HepG2 (cell line): ENCODE measurements at regions not wholly inside any gene's neighbourhood (a gene's known extent, or its start where the extent isn't known, plus 50 kb on each side); places are given as distances from the start of the nearest gene placed in this dataset.
A peak's percentile ranks its signal among the peaks of the same experiment; 100 is the strongest.

Source experiments
- ATAC-seq: fragments of 200-7000 bp; cut with Tn5 transposase; 3 replicates; pipeline ENCODE4 v1.9.1; 2020; ENCODE audit warnings: mild to moderate bottlenecking, moderate library complexity
- BruUV-seq: library from RNA; stranded (reverse); fragments of 400-500 nt; replicated peaks from 2 replicates; lab custom pipeline; 2021; lab: Mats Ljungman, UMichigan
- CTCF ChIA-PET: fragments of 300-600 bp; formaldehyde crosslinking; extraction: SDS; loops from one replicate; lab custom pipeline; 2021; ENCODE audit warnings: low total read pairs, inconsistent platforms, low intra/inter-chr PET ratio; lab: Yijun Ruan, JAX
- POLR2A ChIA-PET: fragments of 350-600 bp; sonication (Branson Sonifier 250); formaldehyde crosslinking; loops from one replicate; lab custom pipeline; 2020; ENCODE audit warnings: antibody characterized with exemption, inconsistent platforms; lab: Yijun Ruan, JAX
- DNase-seq: peaks from one replicate; pipeline ENCODE4 v3.0.0-alpha.2; 2015; ENCODE audit warnings: low spot score
- FAIRE-seq: peaks from 3 replicates; lab custom pipeline; 2011; peaks lifted over from hg19 to GRCh38; lab: Jason Lieb, UNC
- H2AFZ ChIP-seq: one replicate; pipeline ENCODE4 v1.6.1; 2011; ENCODE audit warnings: low read length, inconsistent platforms
- H3K27ac ChIP-seq: fragments of 300-600 bp; 3 replicates; pipeline ENCODE4 v1.8.0; 2011; ENCODE audit warnings: mixed run types, mild to moderate bottlenecking, mixed read lengths, low read length, inconsistent platforms; ENCODE audit not compliant: insufficient read depth; ENCODE audit errors: extremely low read length
- H3K27me3 ChIP-seq, 2 experiments: fragments of 200-600 bp in 1 of 2; 2 replicates in 1 of 2; 3 replicates in 1 of 2; pipeline versions ENCODE4 v1.6.0 to v1.8.0; 2011; ENCODE audit warnings: low read length in 2 of 2, mild to moderate bottlenecking in 2 of 2, moderate library complexity in 2 of 2, inconsistent platforms in 1 of 2; ENCODE audit not compliant: insufficient read depth in 2 of 2, control insufficient read depth in 1 of 2
- H3K36me3 ChIP-seq, 2 experiments: fragments of 200-600 bp in 1 of 2; replicated peaks in 1 of 2; 2 replicates in 1 of 2; 3 replicates in 1 of 2; pipeline versions ENCODE4 v1.5.1 to v1.8.0; 2011; ENCODE audit warnings: low read length in 2 of 2, inconsistent platforms in 1 of 2; ENCODE audit not compliant: insufficient read depth in 2 of 2, control insufficient read depth in 1 of 2
- H3K4me1 ChIP-seq: 2 replicates; pipeline ENCODE4 v1.5.1; 2012; ENCODE audit warnings: low read length, inconsistent platforms; ENCODE audit not compliant: insufficient read depth
- H3K4me2 ChIP-seq: 2 replicates; pipeline ENCODE4 v1.6.0; 2011; ENCODE audit warnings: low read depth, low read length, inconsistent platforms
- H3K4me3 ChIP-seq, 3 experiments: fragments of 200-600 bp in 1 of 3; sonication (generic), shearing (Covaris generic) in 1 of 3; replicated peaks in 1 of 3; 2 replicates each; pipeline ENCODE4 v1.5.1; 2011 to 2016; ENCODE audit warnings: low read length in 3 of 3, inconsistent platforms in 2 of 3, low read depth in 2 of 3, mild to moderate bottlenecking in 2 of 3, control low read depth in 1 of 3, mixed read lengths in 1 of 3; ENCODE audit not compliant: insufficient read depth in 1 of 3
- H3K79me2 ChIP-seq: one replicate; pipeline ENCODE4 v1.6.1; 2011; ENCODE audit warnings: low read length, inconsistent platforms; ENCODE audit not compliant: insufficient read depth
- H3K9ac ChIP-seq: 2 replicates; pipeline ENCODE4 v1.6.0; 2011; ENCODE audit warnings: mild to moderate bottlenecking, low read depth, low read length, inconsistent platforms; ENCODE audit not compliant: insufficient read depth
- H3K9me3 ChIP-seq: 2 replicates; pipeline ENCODE4 v1.5.1; 2012; ENCODE audit warnings: mild to moderate bottlenecking, low read length
- H4K20me1 ChIP-seq: 2 replicates; pipeline ENCODE4 v1.6.0; 2011; ENCODE audit warnings: inconsistent platforms, mild to moderate bottlenecking, low read length, moderate library complexity; ENCODE audit not compliant: insufficient read depth
- AGO2 ChIP-seq: fragments of 200-400 bp; formaldehyde crosslinking; optimal IDR thresholded peaks from 2 replicates; pipeline ENCODE3; 2017; ENCODE audit warnings: mild to moderate bottlenecking, low read depth, low read length, moderate library complexity
- BHLHE40 ChIP-seq: IDR thresholded peaks from 2 replicates; pipeline ENCODE4 v1.6.1; 2011; ENCODE audit warnings: low read length, improper control_type of control experiment
- ETV6 ChIP-seq: sonication (generic); formaldehyde crosslinking; conservative IDR thresholded peaks from 2 replicates; pipeline ENCODE4 v1.4.0; 2020; ENCODE audit warnings: missing genetic modification reagents
- PITX1 ChIP-seq: sonication (generic); formaldehyde crosslinking; IDR thresholded peaks from 2 replicates; pipeline ENCODE4 v1.5.1; 2020; ENCODE audit warnings: mild to moderate bottlenecking, missing genetic modification reagents
- PRMT3 ChIP-seq: sonication (generic); formaldehyde crosslinking; IDR thresholded peaks from 2 replicates; pipeline ENCODE4 v1.8.1; 2022; ENCODE audit warnings: low read depth, mild to moderate bottlenecking, moderate library complexity, missing genetic modification reagents, borderline replicate concordance
- REXO4 ChIP-seq: sonication (generic); formaldehyde crosslinking; IDR thresholded peaks from 2 replicates; pipeline ENCODE4 v1.8.0; 2022; ENCODE audit warnings: missing genetic modification reagents, mild to moderate bottlenecking, borderline replicate concordance
- SP140L ChIP-seq: sonication (generic); formaldehyde crosslinking; IDR thresholded peaks from 2 replicates; pipeline ENCODE4 v1.4.0; 2020; ENCODE audit warnings: missing genetic modification reagents, borderline replicate concordance
- WGBS: methylation state at CpG from one replicate; pipeline ENCODE4 v1.1.6; 2017; ENCODE audit warnings: low lambda C conversion rate; 5-methylcytosine and 5-hydroxymethylcytosine counted together
- in situ Hi-C: cut with HindIII; loops from 2 replicates; pipeline ENCODE4 v1.10.0; 2017; ENCODE audit warnings: low pct_unique_long_range_greater_than_20kb; ENCODE audit not compliant: extremely low pct_ligation_motif_present
- intact Hi-C: fragments of 100-400 bp; cut with micrococcal nuclease; formaldehyde crosslinking; loops from one replicate; pipeline ENCODE4 v1.10.0; 2022; ENCODE audit not compliant: unreplicated experiment

- no peak overlapping the region for H3K27ac ChIP-seq
- no peak overlapping the region for H3K9ac ChIP-seq
- no peak overlapping the region for H2AFZ ChIP-seq
- POLR2A ChIA-PET: no interaction called here
- BruUV-seq: no TSS peak
- H3K27me3 ChIP-seq: no peaks in the 10 kb centered on the region
- CTCF ChIA-PET: no interaction called here
- no peaks in the 10 kb centered on the region for H4K20me1 ChIP-seq
- H3K79me2 ChIP-seq: no peaks in the 10 kb centered on the region
- no peak for TF ChIP-seq ETV6 (CRISPR knock-in tag)
- no peaks in the 10 kb centered on the region for H3K36me3 ChIP-seq
- FAIRE-seq (no peak), DNase-seq (no peak), ATAC-seq (no peak)
- H3K4me1 ChIP-seq: no peaks in the 10 kb centered on the region
- H3K4me2 ChIP-seq: no peak overlapping the region
- intact Hi-C loops (loop anchor here (5.0 to 10.0 kb wide), 3 partner anchors 279 to 707 kb away; no protein-coding TSS in a partner anchor), in situ Hi-C loops (loop anchor here (25.0 kb wide), 1 partner anchor 712 kb away; no protein-coding TSS in a partner anchor)
- H3K9me3 ChIP-seq: no peaks in the 10 kb centered on the region
- H3K4me3 ChIP-seq: no peak overlapping the region
These were observed 186.2 kb upstream of the TANK start for GRCh38 chr2:160973991-160974390.

DNA sequence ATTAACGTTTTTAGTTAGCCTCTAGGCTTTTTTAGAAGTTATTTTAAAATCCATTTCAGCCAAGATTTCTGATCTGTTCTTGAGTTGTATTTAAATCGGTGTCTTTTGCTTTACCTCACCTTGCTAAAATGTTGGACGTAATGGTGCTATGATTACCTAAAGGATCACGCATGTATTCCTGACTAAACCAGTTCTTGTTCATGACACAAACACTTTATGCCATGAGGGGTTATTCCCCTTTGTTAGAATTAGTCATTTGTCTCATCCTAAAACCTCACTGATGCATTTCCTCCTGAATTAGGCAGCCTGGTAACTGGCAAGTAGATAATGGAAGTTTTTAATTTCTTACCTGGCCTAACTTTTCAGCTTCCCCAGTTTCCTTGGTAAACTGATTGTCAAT lies 185.4 kb upstream of the TANK start:
- POLR2A ChIA-PET: no interaction called here
- Histone ChIP-seq H3K9me3 (no peaks in the 10 kb centered on the region), H3K27me3 (no peaks in the 10 kb centered on the region), H3K4me2 (no peak overlapping the region), H4K20me1 (no peaks in the 10 kb centered on the region), H3K27ac (no peak overlapping the region), H3K9ac (no peak overlapping the region), H3K79me2 (no peaks in the 10 kb centered on the region), H3K4me1 (no peaks in the 10 kb centered on the region), H3K4me3 (no peak overlapping the region), H2AFZ (peak overlapping the region; percentile 51), H3K36me3 (no peaks in the 10 kb centered on the region)
- DNase-seq (no peak), FAIRE-seq (no peak), ATAC-seq (no peak)
- intact Hi-C loops: loop anchor here (5.0 to 10.0 kb wide), 3 partner anchors 280 to 708 kb away; no protein-coding TSS in a partner anchor
- CTCF ChIA-PET: no interaction called here
- BruUV-seq: no TSS peak
- in situ Hi-C loops: loop anchor here (25.0 kb wide), 1 partner anchor 713 kb away; no protein-coding TSS in a partner anchor
- 31% methylated on average over 4 of the region's 4 CpGs for WGBS
- TF ChIP-seq BHLHE40 (no peak), PRMT3 (CRISPR knock-in tag) (no peak), SP140L (CRISPR knock-in tag) (no peak), AGO2 (no peak), REXO4 (CRISPR knock-in tag) (no peak), PITX1 (CRISPR knock-in tag) (no peak)
